ENCODE measurements at regions not wholly inside any gene's neighbourhood (a gene's known extent, or its start where the extent isn't known, plus 50 kb on each side); places are given as distances from the start of the nearest gene placed in this dataset.
"Not testable (repeated sequence)": the region's sequence is repeated elsewhere in the genome, so short reads cannot be mapped to it uniquely, and the experiment has no call there.

DNA sequence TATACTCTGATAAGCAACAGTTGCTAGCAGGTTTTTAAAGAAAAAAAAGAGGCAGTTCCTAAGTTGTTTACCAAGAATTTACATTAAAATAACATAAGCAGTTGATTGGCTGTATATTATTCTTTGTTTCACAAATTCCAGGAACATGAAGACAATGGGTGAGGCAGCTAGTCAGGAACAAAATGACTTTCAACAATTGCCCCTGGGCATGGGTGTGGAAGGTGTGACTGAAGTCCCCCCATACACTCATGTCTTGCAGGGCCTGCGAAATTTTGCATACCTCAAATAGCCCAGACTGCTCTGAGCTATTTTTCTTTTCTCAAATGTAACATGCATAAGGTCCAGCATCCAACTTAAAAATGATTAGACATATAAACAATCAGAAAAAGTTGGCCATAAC lies 267.2 kb upstream of the DIO3 start:
- no peak for DNase-seq

DNA sequence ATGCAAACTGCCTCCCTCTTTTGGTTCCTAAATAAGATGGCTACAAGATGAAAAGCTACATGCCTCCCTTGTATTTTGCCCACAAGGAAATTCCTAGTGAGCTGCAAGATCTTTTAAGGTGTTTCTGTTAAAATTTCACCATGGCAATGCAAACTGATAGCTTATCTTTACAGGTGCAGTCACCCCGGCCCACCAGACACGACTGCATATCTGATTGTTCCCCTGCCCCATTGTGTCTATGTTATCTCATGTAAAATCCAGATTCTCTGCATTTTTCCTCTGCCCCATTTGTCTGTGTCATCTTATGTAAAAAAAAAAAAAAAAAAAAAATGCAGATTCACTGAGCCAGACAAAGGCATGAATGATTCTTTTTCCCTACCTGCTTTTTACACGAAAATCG lies 261.5 kb upstream of the DIO3 start:
- not testable (repeated sequence) for DNase-seq

DNA sequence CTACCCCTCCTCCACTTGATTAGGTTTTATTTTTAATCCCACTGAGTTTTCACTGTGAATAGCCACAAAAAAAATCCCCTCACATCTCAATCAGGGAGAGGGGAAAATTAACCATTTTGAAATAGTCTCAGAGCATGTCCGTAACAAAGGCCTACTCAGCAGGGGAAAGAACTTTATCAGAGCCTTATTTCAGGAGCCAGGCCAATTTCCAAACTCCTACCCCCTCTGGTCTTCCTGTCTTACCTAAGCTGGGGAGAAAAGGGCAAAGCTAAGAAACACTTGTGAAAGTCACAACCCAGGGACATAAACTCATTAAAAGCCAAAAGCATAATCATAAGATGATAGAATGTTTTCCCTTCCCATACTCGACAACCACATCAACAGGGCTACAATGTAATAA lies 260.3 kb upstream of the DIO3 start:
- no peak for DNase-seq

DNA sequence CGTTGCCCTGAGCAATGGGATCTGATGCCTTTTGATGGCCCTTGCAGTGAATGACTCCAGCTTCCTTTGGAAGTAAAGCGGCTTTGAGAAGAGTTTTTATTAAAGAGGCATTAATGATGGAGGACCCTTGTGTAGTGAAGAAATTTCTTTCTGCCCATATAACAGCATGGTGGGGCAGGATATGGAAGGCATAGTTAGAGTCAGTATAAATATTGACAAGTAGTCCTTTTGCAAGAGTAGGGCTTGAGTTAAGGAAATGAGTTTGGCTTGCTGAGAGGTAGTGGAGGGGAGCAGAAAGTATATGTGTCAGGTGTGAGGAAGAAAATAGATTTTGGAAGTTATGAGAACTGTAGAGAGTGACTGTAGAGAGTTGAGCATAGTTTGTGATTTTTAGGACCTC lies 254.1 kb upstream of the DIO3 start:
- not testable (repeated sequence) for DNase-seq

DNA sequence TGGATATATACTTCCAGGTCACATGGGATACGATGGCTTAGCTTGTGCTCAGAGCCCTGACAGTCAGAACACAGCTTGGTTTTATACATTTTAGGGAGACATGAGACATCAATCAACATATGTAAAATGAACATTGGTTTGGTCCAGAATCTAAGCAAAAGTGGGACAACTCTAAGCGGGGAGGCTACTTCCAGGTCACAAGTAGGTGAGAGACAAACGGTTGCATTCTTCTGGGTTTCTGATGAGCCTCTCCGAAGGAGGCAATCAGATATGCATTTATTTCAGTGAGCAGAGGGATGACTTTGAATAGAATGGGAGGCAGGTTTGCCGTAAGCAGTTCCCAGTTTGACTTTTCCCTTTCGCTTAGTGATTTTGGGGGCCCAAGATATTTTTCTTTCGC lies 250.1 kb upstream of the DIO3 start:
- not testable (repeated sequence) for DNase-seq

DNA sequence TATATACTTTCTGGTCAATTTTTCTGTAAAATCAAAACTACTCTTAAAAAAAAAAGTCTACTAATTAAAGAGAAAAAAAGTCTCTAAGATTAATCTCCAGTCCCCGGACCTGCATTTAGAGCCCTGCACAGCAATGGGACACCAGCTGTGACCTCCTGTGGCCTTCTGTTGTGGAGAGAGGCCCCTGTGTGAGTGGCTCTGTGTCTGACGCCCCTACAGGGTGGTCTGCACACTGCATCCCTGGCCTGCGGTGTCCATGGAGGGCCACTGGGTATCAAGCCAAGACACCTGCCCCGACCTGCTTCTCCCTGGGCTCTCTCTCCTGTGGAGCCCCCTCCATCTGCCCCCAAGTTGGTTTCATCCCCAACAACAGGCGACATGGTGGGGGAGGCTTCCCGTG lies 248.0 kb upstream of the DIO3 start:
- no peak for DNase-seq

DNA sequence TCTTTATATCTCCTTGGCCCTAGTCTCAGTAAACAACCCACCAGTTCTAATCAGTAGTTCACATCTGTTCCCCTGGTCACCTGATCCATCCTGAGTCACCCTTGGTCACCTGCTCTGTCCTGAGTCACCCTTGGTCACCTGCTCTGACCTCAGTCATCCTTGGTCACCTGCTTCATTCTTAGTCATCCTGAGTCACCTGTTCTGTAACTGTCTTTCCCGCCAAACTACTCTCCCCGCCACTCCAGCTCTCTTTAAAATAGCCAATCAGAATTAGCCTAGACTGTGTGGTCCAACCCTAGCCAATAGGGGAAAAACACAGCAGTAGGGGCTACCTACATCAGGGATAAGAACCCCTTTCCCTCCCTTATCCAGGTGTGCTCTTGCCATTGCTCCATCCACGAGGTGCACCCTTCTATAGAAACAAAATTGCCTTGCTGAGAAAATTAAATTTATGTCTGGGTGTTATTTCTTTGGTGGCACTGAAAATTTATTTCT lies 245.4 kb upstream of the DIO3 start:
- DNase-seq: no peak

DNA sequence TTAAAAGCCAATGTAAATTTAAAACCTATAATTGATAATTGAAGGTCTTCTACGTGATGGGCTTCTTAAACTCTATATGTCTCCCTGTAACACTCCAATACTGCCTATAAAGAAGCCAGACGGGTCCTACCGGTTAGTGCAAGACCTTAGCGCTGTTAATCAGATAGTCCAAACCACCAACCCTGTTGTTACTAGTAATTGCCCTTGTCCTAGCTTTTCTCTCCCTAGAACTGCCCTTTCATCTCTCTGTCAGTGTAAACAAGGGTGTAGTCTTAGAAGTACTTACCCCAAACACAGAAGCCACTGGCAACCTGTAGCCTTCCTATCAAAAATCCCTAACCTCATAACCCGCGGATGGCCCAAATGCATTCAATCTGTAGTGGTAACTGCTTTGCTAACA lies 243.0 kb upstream of the DIO3 start:
- no peak for DNase-seq

DNA sequence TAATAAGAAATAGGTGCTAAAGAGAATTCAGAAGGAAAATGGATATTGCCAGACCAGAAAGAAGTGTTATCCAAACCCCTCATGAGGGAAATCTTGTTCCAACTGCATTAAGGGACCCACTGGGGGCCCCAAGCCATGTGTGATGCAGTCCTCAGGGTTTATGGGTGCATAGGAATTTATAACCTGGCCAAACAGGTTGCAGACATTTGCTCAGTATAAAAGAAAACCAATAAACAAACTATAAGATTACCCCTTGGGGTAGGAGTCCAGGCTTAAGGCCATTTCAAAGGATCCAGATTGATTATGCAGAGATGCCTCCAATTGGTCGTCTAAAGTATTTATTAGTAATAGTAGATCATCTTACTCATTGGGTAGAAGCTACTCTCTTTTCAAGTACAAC lies 240.9 kb upstream of the DIO3 start:
- DNase-seq: no peak

DNA sequence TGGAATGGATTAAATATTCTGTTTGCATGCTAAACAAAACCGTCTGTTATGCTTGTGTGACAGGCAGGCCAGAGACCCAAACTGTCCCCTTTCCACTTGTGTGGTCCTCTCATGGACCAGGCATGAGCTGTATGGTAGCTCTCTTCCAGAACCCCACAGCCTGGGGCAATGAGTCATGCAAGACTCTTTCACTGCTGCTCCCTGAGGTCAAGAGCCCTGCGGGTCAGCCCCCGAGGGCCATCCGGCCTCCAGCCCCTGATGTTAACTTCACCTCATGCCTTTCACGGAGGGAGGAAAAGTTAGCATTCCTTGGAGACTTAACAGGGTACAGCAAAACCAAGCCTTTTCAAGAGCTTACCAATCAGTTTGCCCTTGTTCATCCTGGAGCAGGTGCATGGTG lies 239.1 kb upstream of the DIO3 start:
- no peak for DNase-seq

DNA sequence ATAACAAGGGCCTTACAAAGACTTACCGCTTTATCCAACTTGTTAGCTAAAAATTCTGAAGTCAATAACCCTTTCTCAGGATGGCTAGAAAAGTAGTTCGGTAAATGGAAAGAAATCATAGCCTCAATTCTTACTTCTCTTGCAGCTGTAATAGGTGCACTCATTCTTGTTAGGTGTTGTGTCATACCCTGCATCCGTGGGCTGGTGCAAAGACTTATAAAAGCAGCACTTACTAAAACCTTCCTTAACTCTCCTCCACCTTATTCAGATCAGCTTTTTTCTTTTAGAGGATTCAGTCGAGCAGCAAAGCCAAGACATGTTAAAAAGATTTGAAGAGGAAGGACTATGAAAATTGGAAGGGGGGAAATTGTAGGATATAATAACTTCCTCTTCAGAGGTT lies 238.2 kb upstream of the DIO3 start:
- DNase-seq: no peak

DNA sequence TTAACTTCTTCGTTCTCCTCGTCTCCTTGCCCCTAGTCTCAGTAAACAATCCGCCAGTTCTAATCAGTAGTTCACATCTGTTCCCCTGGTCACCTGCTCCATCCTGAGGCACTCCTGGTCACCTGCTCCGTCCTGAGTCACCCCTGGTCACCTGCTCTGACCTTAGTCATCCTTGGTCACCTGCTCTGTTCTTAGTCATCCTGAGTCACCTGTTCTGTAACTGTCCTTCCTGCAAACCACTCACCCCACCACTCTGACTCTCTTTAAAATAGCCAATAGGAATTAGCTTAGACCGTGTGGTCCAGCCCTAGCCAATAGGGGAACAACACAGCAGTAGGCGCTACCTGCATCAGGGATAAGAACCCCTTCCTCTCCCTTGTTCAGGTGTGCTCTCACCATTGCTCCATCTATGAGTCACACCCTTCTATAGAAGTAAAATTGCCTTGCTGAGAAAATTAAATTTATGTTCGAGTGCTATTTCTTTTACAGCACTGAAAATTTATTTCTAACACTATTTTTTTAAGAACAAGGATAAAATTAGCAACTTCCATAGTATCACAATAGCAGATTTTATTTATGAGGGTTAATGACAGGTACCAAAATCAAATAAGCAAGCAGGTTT lies 237.6 kb upstream of the DIO3 start:
- DNase-seq: not testable (repeated sequence)

DNA sequence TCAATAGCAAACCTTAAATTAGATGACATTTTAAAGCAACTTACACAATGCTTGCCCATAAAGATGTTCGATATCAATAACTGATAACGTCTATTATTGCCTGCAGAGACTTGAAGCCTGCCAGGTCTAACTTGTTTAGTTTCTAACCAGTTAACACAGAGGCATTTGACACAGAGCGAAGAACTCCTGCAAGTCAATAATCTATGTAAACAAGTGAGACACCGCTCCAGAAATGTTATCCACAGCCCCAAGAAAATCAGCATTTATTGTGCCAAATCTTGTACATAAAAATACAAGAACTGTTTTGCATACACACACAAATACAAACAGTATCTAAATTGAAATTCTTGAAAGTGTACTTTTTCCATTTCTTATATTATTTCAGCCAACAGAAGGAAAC lies 236.0 kb upstream of the DIO3 start:
- DNase-seq: no peak

DNA sequence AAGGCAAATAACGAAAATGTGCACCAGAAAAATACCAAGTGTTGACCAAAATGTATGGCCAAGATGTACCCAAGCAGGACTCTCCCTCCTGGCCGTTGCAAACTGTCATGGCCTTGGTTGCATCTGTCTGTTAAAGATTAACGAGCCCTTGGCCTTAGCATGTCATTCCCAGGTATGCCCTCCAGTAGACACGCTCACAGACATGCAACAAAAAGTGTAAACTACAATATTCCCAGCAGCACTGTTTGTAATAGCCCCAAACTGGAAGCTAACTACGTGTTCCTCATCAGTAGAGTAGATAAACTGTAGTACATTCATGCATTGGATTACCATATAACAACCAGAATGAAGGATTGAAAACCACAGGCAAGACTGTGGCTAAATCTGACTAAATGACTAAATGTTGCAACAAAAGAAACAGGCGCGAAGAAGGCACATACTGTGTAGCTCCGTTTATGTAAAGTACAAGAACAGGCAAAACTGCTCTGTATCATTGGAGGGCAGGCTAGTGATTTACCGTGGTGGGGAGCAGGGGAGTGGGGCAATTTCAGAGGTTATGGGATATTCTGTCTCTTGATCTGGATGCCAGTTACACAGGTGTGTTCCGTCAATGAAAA lies 232.8 kb upstream of the DIO3 start:
- no peak for DNase-seq

DNA sequence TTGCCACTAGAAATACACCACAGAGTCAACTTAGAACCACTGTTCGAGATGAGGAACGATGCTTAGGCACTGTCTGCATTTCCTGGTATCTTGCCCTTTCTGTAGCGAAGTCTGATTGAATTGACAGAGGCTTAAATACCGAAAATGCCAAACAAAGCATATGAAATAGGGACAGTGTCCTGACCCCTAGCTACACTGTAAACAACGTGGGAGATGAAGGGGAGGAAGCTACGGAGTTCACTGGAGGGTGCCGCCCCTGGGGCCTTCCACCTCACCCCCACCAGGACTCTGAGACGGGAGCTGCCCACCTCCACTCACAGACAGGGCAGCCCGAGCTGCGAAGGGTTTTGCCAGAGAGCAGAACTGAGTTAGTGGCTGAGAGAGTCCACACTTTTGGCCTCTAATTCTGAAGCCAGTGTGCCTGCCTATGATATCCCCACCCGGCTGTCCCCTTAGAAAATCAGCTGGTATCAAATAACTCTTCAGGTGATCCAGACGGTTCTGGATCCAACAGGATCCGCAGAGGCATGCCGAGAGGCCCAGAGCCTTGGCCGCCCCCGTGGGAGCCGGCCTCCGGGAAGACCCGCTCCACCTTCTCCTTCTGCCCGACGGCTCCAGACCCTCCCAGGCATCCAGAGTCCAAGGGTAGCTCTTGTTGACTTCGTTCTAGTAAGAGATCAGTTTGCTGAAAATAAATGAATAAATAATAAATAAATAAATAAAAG lies 230.7 kb upstream of the DIO3 start:
- DNase-seq: no peak

DNA sequence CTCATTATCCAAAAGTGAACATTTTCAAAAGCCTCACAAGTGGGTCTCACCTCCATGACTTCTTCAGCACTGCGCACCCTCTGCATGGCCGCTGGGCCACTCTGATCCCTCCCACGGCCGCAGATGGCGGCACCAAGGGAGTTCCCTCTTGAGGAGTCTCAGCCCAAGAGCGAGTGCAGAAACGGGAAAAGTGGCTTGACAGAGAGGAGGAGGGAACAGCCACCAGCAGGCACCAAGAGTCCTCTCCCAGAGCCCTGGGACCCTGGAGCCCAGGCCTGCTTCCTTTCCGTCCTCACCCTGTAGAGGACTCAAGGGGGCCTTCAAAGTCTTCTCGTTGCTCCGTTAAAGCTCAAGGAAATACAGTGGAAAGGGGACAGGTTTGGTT lies 230.2 kb upstream of the DIO3 start:
- DNase-seq: no peak

DNA sequence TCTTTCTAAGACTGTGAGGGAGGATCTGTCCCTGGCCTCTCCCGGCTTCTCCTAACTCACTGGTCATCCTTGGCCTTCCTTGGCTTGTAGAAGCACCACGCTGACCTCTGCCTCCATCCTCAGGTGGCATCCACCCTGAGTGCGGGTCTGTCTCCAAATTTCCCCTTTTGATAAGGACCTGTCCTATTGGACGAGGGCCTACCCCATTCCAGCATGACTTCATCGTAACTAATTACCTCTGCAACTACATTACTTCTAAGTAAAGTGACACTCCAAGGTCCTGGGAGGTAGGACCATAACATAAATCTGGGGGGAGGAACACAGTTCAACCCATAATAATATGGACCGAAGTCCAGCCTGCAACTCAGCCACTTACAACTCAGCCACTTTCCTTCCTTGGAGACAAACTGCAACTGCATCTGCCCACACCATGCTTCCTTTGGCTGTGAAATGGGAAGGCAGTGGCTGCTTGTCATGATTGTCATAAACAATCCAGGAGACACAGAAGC lies 229.6 kb upstream of the DIO3 start:
- no peak for DNase-seq

DNA sequence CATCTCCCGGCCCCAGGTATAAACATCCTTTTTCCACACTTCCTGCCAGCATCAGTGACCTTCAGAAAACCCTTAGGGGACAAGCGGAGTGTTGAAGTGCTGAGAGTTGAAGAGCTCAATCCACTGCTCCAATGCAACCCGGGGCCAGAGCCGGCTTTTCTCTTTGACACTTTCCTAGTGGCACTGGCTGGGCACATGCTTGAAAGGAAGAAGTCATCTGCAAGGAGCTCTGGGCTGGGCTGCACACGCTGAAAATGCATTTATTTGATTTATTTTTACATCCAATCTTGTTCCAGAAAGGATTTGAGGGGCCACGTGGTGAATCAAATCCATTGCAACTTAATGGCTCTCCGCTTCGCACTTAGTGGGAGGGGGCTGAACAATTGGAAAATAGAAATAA lies 229.0 kb upstream of the DIO3 start:
- no peak for DNase-seq

DNA sequence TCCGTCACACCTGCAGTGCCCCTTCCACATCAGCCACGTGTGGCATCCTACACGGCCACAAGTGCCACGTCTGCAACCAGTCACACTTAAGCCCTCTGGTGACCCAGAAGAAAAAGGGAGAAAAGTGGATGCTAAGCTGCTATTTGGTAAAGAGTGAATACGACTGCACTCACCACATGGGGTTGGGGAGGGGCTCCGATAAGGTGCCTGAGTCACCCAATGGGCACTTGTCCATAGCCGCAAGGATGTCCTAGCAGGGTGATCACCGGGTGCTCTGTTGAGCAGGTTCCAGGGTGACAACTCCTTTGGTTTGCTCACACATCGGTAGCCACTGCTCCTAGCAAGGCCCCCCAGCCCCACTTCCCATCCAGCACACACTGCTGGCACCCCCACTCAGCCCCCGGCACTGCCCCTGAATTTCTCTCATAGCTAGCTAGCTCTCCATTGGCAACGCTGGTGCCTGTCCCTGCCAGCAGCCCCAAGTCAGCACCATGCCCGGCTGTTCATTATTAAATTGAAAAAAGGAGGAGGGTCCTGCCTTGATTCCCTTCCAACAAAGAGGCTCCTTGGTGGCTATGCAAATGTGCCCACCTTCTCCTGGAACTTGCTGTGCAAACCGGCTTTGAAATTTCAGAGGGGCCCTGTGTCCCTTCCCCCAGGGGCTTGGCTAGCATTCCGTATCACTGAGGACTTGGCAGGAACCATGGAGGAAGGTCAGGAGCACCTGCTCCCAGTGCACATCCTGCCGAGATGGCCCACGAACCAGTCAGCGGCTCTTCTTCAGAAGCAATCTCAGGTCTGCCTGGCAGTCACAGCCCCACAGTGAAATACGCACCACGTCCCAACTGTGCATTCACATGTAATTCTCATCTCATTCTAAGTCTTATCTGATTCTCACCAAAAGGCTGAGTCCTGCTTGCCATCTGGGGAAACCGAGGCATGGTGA lies 227.7 kb upstream of the DIO3 start:
- no peak for DNase-seq

DNA sequence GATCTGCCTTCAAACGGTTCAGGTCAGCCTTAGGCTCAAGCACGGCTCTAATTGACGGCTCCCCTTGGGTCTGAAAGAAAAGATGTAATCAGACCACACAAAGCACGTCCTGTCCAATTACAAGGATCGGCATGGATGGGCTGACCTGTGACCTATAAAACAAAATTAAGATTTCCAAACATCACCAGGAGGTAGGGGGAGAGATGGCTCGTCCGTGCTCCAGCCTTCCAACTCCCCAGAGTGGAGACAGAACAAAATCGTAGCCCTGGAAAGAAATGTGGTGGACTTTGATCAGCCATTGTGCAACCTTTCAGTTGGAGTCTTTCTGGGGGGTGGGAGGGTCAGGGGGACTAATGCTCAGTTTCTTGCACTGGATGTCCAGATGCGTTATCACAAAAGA lies 226.6 kb upstream of the DIO3 start:
- DNase-seq: no peak

DNA sequence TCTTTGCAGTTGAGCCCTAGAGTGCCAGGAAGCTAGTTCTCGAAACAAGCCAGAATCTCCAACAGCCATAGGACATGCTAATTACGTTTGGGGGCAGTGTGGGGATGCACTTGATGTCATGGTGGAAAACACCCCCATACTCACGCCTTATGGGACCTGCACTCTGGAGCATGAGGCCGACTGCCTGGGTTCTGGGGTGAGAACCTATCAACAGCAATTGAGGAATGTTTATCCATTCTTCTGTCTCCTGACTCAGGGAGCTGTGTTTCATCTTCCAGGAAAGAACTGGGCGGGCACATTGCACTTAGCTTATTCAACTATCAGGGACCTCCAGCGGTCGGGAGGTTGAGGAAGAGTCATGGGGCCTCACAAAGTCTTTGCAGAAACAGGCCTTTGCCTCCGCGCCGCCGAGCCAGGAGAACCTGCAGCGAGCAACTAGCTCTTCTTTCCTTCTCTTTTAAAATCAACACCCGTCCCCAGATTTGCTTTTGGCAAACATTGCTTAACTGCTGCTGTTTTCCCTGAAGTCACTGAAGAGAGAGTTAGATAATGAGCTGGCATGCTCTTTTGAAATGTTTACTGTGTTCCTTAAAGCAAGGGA lies 226.1 kb upstream of the DIO3 start:
- DNase-seq: no peak

DNA sequence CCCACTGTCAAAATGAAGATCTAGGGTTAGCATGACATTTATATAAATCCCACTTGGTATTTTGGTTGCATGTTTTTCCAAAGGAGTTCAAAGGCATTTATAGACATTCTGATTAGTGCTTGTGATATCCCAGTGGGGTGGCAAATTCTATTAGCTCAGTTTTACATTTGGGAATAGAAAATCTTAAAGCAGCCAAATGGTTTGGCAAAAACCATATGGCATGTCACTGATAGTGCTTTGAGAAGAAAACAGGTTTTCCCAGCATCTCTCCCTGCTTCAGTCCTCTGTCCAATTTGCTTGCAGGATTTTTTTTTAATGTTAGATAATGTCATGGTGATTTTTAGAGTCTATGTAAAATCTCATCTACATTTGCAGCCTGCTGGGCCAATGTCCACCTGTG lies 225.1 kb upstream of the DIO3 start:
- no peak for DNase-seq

DNA sequence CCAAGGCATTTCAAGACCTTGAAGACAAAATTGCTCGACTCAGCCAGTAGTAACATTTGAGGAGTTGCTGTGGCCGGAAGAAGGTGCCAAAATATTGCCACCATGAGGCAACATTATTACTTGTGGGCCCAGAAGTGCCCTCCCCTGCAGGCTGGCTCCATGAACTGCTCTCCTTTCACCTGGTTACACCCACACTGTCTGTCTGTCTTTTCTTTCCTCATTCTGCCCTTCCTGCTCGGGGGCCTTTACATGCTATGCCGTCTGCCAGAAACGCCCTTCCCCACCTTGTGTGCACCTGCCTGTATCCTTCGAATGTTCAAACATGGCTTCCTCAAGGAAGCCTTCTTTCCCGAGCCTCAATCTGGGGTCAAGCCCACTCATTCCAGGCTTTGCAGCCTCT lies 224.2 kb upstream of the DIO3 start:
- DNase-seq: no peak
